HG03064 (cell line): ENCODE measurements at regions not wholly inside any gene's neighbourhood (a gene's known extent, or its start where the extent isn't known, plus 50 kb on each side); places are given as distances from the start of the nearest gene placed in this dataset.
"Not testable (repeated sequence)": the region's sequence is repeated elsewhere in the genome, so short reads cannot be mapped to it uniquely, and the experiment has no call there.

Experiments
- ATAC-seq: cut with Tn5 transposase; IDR thresholded peaks from one replicate; pipeline ENCODE4 v1.9.1; 2021; ENCODE audit warnings: low read depth; ENCODE audit not compliant: unreplicated experiment

GRCh38 chr5:101424530-101425175, 521.6 kb upstream of the ST8SIA4 start:
- ATAC-seq = no peak

GRCh38 chr5:101418713-101419118, 515.6 kb upstream of the ST8SIA4 start:
- no peak for ATAC-seq

GRCh38 chr5:101404531-101404930, 501.4 kb upstream of the ST8SIA4 start:
- ATAC-seq = no peak

- ATAC-seq = no peak
Measured at GRCh38 chr5:101393795-101394450, 490.8 kb upstream of the ST8SIA4 start.

GRCh38 chr5:101390151-101390908, 487.2 kb upstream of the ST8SIA4 start:
- ATAC-seq = no peak

GRCh38 chr5:101385276-101385675, 482.2 kb upstream of the ST8SIA4 start:
- no peak for ATAC-seq

- no peak for ATAC-seq
Measured at GRCh38 chr5:101370181-101370580, 467.1 kb upstream of the ST8SIA4 start.

- ATAC-seq = no peak
Measured at GRCh38 chr5:101364469-101364868, 461.4 kb upstream of the ST8SIA4 start.

- ATAC-seq = no peak
Measured at GRCh38 chr5:101362067-101362466, 459.0 kb upstream of the ST8SIA4 start.

- peak; percentile 83 for ATAC-seq
Measured at GRCh38 chr5:101346906-101347305, 443.8 kb upstream of the ST8SIA4 start.

GRCh38 chr5:101346447-101346846, 443.4 kb upstream of the ST8SIA4 start:
- no peak for ATAC-seq

GRCh38 chr5:101338226-101338625, 435.1 kb upstream of the ST8SIA4 start:
- ATAC-seq = no peak

GRCh38 chr5:101327816-101328215, 424.7 kb upstream of the ST8SIA4 start:
- no peak for ATAC-seq

GRCh38 chr5:101326766-101327165, 423.7 kb upstream of the ST8SIA4 start:
- no peak for ATAC-seq

GRCh38 chr5:101316401-101316800, 413.3 kb upstream of the ST8SIA4 start:
- not testable (repeated sequence) for ATAC-seq

- no peak for ATAC-seq
Measured at GRCh38 chr5:101306391-101307137, 403.5 kb upstream of the ST8SIA4 start.

GRCh38 chr5:101296477-101296876, 393.4 kb upstream of the ST8SIA4 start:
- no peak for ATAC-seq

GRCh38 chr5:101292199-101292598, 389.1 kb upstream of the ST8SIA4 start:
- no peak for ATAC-seq

GRCh38 chr5:101290761-101291160, 387.7 kb upstream of the ST8SIA4 start:
- not testable (repeated sequence) for ATAC-seq

GRCh38 chr5:101288633-101289032, 385.6 kb upstream of the ST8SIA4 start:
- no peak for ATAC-seq
